Testis (tissue), 2 donors: ENCODE measurements at regions not wholly inside any gene's neighbourhood (a gene's known extent, or its start where the extent isn't known, plus 50 kb on each side); places are given as distances from the start of the nearest gene placed in this dataset.

Source experiments
- DNase-seq: peaks from one replicate; pipeline ENCODE4 v3.0.0-alpha.2; 2019
- H3K27ac ChIP-seq, 2 donors: fragments of 200-600 bp; sonication (generic); one replicate each; pipeline ENCODE4 v1.5.1; 2019
- H3K27me3 ChIP-seq: fragments of 200-600 bp; sonication (generic); one replicate; pipeline ENCODE4 v1.5.1; 2019
- H3K36me3 ChIP-seq: fragments of 200-600 bp; sonication (generic); one replicate; pipeline ENCODE4 v1.5.1; 2017; ENCODE audit warnings: low read depth; ENCODE audit errors: missing control alignments
- H3K4me1 ChIP-seq: fragments of 200-600 bp; sonication (generic); one replicate; pipeline ENCODE4 v1.5.1; 2019
- H3K4me3 ChIP-seq, 2 donors: fragments of 200-600 bp; sonication (generic); one replicate each; pipeline ENCODE4 v1.5.1; 2017 to 2019
- H3K9me3 ChIP-seq: fragments of 200-600 bp; sonication (generic); one replicate; pipeline ENCODE4 v1.5.1; 2017
- CTCF ChIP-seq, 3 experiments: fragments of 450-650 bp in 2 of 3; fragments of 200-600 bp in 1 of 3; sonication (generic) in 1 of 3; IDR thresholded peaks; one replicate each; pipeline ENCODE4 v1.5.1; 2016 to 2019; ENCODE audit warnings: antibody characterized with exemption in 3 of 3, mild to moderate bottlenecking in 2 of 3, moderate library complexity in 1 of 3
- POLR2A ChIP-seq: fragments of 450-650 bp; IDR thresholded peaks from one replicate; pipeline ENCODE4 v1.6.1; 2017; ENCODE audit warnings: antibody characterized with exemption, mild to moderate bottlenecking, moderate library complexity
- WGBS, 2 donors: methylation state at CpG; one replicate each; pipeline ENCODE4 v1.1.5; 2018; 5-methylcytosine and 5-hydroxymethylcytosine counted together
- intact Hi-C: fragments of 100-400 bp; cut with DNase I; formaldehyde crosslinking; loops from one replicate; pipeline ENCODE4 v1.15.1; 2023; ENCODE audit warnings: low total_unique reads

- no peaks in the 10 kb centered on the region for H3K27me3 ChIP-seq
- no peaks in the 10 kb centered on the region for H3K4me1 ChIP-seq
- H3K27ac ChIP-seq: no peak overlapping the region
- H3K4me3 ChIP-seq: no peak overlapping the region
- no peaks in the 10 kb centered on the region for H3K9me3 ChIP-seq
- TF ChIP-seq CTCF (IDR thresholded peaks at IDR 0.05): no peak
- no peak for TF ChIP-seq POLR2A
- H3K36me3 ChIP-seq: no peaks in the 10 kb centered on the region
- no peak for DNase-seq
- 88 to 92% methylated on average over 8 of the region's 8 CpGs for WGBS, 2 donors
- intact Hi-C loops: no loop called here
These were observed 97.3 kb upstream of the FRMD6 start for GRCh38 chr14:51554339-51554920.

GRCh38 chr14:51554953-51555352 lies 96.8 kb upstream of the FRMD6 start:
- WGBS, 2 donors: 61 to 92% methylated on average over 2 of the region's 2 CpGs
- no peak for DNase-seq
- H3K9me3 ChIP-seq: no peaks in the 10 kb centered on the region
- H3K4me3 ChIP-seq: no peak overlapping the region
- no peak overlapping the region for H3K27ac ChIP-seq
- intact Hi-C loops: no loop called here
- no peaks in the 10 kb centered on the region for H3K27me3 ChIP-seq
- H3K36me3 ChIP-seq: no peaks in the 10 kb centered on the region
- no peaks in the 10 kb centered on the region for H3K4me1 ChIP-seq
- no peak for TF ChIP-seq POLR2A

- H3K4me3 ChIP-seq: no peak overlapping the region
- H3K27ac ChIP-seq: no peak overlapping the region
- TF ChIP-seq CTCF (IDR thresholded peaks at IDR 0.05) (no peak), POLR2A (no peak)
- WGBS, 2 donors: 82 to 98% methylated on average over 2 of the region's 2 CpGs
- H3K4me1 ChIP-seq: no peaks in the 10 kb centered on the region
- intact Hi-C loops: no loop called here
- DNase-seq: no peak
- H3K27me3 ChIP-seq: no peaks in the 10 kb centered on the region
- no peaks in the 10 kb centered on the region for H3K9me3 ChIP-seq
- H3K36me3 ChIP-seq: no peaks in the 10 kb centered on the region
These were observed 90.6 kb upstream of the FRMD6 start for GRCh38 chr14:51561141-51561540.

- no peak for DNase-seq
- WGBS, 2 donors: 93 to 95% methylated on average over 5 of the region's 5 CpGs
- TF ChIP-seq CTCF (IDR thresholded peaks at IDR 0.05) (no peak), POLR2A (no peak)
- intact Hi-C loops: no loop called here
- Histone ChIP-seq H3K36me3 (no peaks in the 10 kb centered on the region), H3K27ac (no peak overlapping the region), H3K4me3 (no peak overlapping the region), H3K9me3 (no peaks in the 10 kb centered on the region), H3K27me3 (no peaks in the 10 kb centered on the region), H3K4me1 (no peaks in the 10 kb centered on the region)
These were observed 88.9 kb upstream of the FRMD6 start for GRCh38 chr14:51562816-51563215.

- Histone ChIP-seq H3K27me3 (no peaks in the 10 kb centered on the region), H3K27ac (no peak overlapping the region), H3K4me3 (no peak overlapping the region), H3K4me1 (no peaks in the 10 kb centered on the region), H3K36me3 (no peaks in the 10 kb centered on the region), H3K9me3 (no peaks in the 10 kb centered on the region)
- 92% methylated on average over 3 of the region's 3 CpGs for WGBS, 2 donors
- DNase-seq: no peak
- intact Hi-C loops: no loop called here
- no peak for TF ChIP-seq CTCF (IDR thresholded peaks at IDR 0.05)
- no peak for TF ChIP-seq POLR2A
These were observed 88.2 kb upstream of the FRMD6 start for GRCh38 chr14:51563560-51563959.
